H9 (cell line): ENCODE measurements at regions not wholly inside any gene's neighbourhood (a gene's known extent, or its start where the extent isn't known, plus 50 kb on each side); places are given as distances from the start of the nearest gene placed in this dataset.
"Not testable (repeated sequence)": the region's sequence is repeated elsewhere in the genome, so short reads cannot be mapped to it uniquely, and the experiment has no call there.

ENCODE experiments used
- DNase-seq: peaks from one replicate; pipeline ENCODE4 v3.0.0-alpha.2; 2017
- H2AFZ ChIP-seq: one replicate; pipeline ENCODE4 v1.6.1; 2013; ENCODE audit warnings: mild to moderate bottlenecking, low read length, control low read depth, moderate library complexity
- H2AK5ac ChIP-seq: 2 replicates; pipeline ENCODE4 v1.6.1; 2013; ENCODE audit warnings: low read length, control low read depth, mixed read lengths; ENCODE audit not compliant: insufficient read length
- H2BK120ac ChIP-seq: one replicate; pipeline ENCODE4 v1.6.1; 2013; ENCODE audit warnings: low read depth, mild to moderate bottlenecking, low read length, control low read depth, inconsistent platforms; ENCODE audit not compliant: poor library complexity, severe bottlenecking
- H2BK12ac ChIP-seq: 2 replicates; pipeline ENCODE4 v1.6.1; 2013; ENCODE audit warnings: low read length, control low read depth, mixed read lengths, low read depth; ENCODE audit not compliant: insufficient read length
- H2BK15ac ChIP-seq: 2 replicates; pipeline ENCODE4 v1.6.1; 2013; ENCODE audit warnings: low read depth, low read length, control low read depth
- H2BK20ac ChIP-seq: one replicate; pipeline ENCODE4 v1.6.1; 2013; ENCODE audit warnings: low read depth, mild to moderate bottlenecking, low read length, control low read depth, inconsistent platforms; ENCODE audit not compliant: poor library complexity, severe bottlenecking
- H2BK5ac ChIP-seq: 2 replicates; pipeline ENCODE4 v1.6.1; 2013; ENCODE audit warnings: low read length, control low read depth, mixed read lengths; ENCODE audit not compliant: insufficient read length
- H3K14ac ChIP-seq: 2 replicates; pipeline ENCODE4 v1.6.1; 2013; ENCODE audit warnings: low read length, control low read depth; ENCODE audit not compliant: insufficient read depth
- H3K18ac ChIP-seq: 2 replicates; pipeline ENCODE4 v1.6.1; 2013; ENCODE audit warnings: low read depth, mild to moderate bottlenecking, mixed read lengths, low read length, control low read depth; ENCODE audit not compliant: insufficient read length
- H3K23ac ChIP-seq: 2 replicates; pipeline ENCODE4 v1.6.1; 2013; ENCODE audit warnings: low read length, control low read depth, mixed read lengths, low read depth; ENCODE audit not compliant: insufficient read length
- H3K23me2 ChIP-seq: 2 replicates; pipeline ENCODE4 v1.6.1; 2013; ENCODE audit warnings: low read depth, mild to moderate bottlenecking, mixed read lengths, low read length, control low read depth; ENCODE audit not compliant: insufficient read length, poor library complexity, severe bottlenecking
- H3K27ac ChIP-seq: 2 replicates; pipeline ENCODE4 v1.5.1; 2013; ENCODE audit warnings: low read length, control low read depth, mixed read lengths, low read depth; ENCODE audit not compliant: insufficient read length
- H3K27me3 ChIP-seq: 2 replicates; pipeline ENCODE4 v1.6.1; 2013; ENCODE audit warnings: low read length, control low read depth, inconsistent platforms; ENCODE audit not compliant: insufficient read depth
- H3K4ac ChIP-seq: 2 replicates; pipeline ENCODE4 v1.6.1; 2013; ENCODE audit warnings: low read depth, mild to moderate bottlenecking, control low read depth, inconsistent platforms, low read length, moderate library complexity
- H3K4me1 ChIP-seq: 2 replicates; pipeline ENCODE4 v1.6.1; 2013; ENCODE audit warnings: low read length, control low read depth, inconsistent platforms; ENCODE audit not compliant: insufficient read depth
- H3K4me2 ChIP-seq: 2 replicates; pipeline ENCODE4 v1.6.1; 2013; ENCODE audit warnings: low read length, control low read depth, mixed read lengths; ENCODE audit not compliant: insufficient read length, insufficient read depth
- H3K56ac ChIP-seq: 2 replicates; pipeline ENCODE4 v1.6.1; 2013; ENCODE audit warnings: low read depth, mild to moderate bottlenecking, mixed read lengths, low read length, control low read depth; ENCODE audit not compliant: insufficient read length
- H3K79me1 ChIP-seq: 2 replicates; pipeline ENCODE4 v1.6.1; 2013; ENCODE audit warnings: low read depth, mild to moderate bottlenecking, moderate library complexity, low read length, control low read depth, inconsistent platforms; ENCODE audit not compliant: insufficient read depth, poor library complexity, severe bottlenecking
- H3K79me2 ChIP-seq: 2 replicates; pipeline ENCODE4 v1.6.1; 2013; ENCODE audit warnings: low read length, control low read depth, inconsistent platforms; ENCODE audit not compliant: insufficient read depth
- H3K9ac ChIP-seq: 2 replicates; pipeline ENCODE4 v1.6.1; 2013; ENCODE audit warnings: low read length, control low read depth, mixed read lengths; ENCODE audit not compliant: insufficient read length; ENCODE audit errors: extremely low read depth
- H3K9me3 ChIP-seq: one replicate; pipeline ENCODE4 v1.6.1; 2013; ENCODE audit warnings: low read depth, low read length, inconsistent platforms; ENCODE audit not compliant: control insufficient read depth
- H3T11ph ChIP-seq: one replicate; pipeline ENCODE4 v1.6.1; 2013; ENCODE audit warnings: mild to moderate bottlenecking, low read length, control low read depth, inconsistent platforms
- H4K20me1 ChIP-seq: one replicate; pipeline ENCODE4 v1.6.1; 2013; ENCODE audit not compliant: control insufficient read depth, insufficient read length, insufficient read depth
- H4K5ac ChIP-seq: 2 replicates; pipeline ENCODE4 v1.6.1; 2013; ENCODE audit warnings: low read depth, mild to moderate bottlenecking, mixed read lengths, low read length, control low read depth; ENCODE audit not compliant: insufficient read length
- H4K8ac ChIP-seq: replicated peaks from 2 replicates; pipeline ENCODE4 v1.6.1; 2013; ENCODE audit warnings: low read length, control low read depth, mixed read lengths, low read depth; ENCODE audit not compliant: insufficient read length
- H4K91ac ChIP-seq: 2 replicates; pipeline ENCODE4 v1.6.1; 2013; ENCODE audit warnings: low read depth, mild to moderate bottlenecking, moderate library complexity, mixed read lengths, low read length, control low read depth; ENCODE audit not compliant: insufficient read length
- H3K27ac Mint-ChIP-seq, 3 experiments: 2 replicates in 2 of 3; 3 replicates in 1 of 3; pipeline ENCODE4 v1.8.0; 2020 to 2021; ENCODE audit warnings: mixed read lengths in 3 of 3, mild to moderate bottlenecking in 1 of 3, moderate library complexity in 1 of 3
- H3K27me3 Mint-ChIP-seq: 2 replicates; pipeline ENCODE4 v1.8.0; 2021; ENCODE audit warnings: low read depth, mild to moderate bottlenecking, moderate library complexity, mixed read lengths
- H3K36me3 Mint-ChIP-seq, 3 experiments: 2 replicates in 2 of 3; 3 replicates in 1 of 3; pipeline ENCODE4 v1.8.0; 2020 to 2021; ENCODE audit warnings: low read depth in 3 of 3, mixed read lengths in 3 of 3; ENCODE audit not compliant: insufficient read depth in 1 of 3
- H3K4me1 Mint-ChIP-seq, 2 experiments: 2 replicates each; pipeline ENCODE4 v1.8.0; 2020; ENCODE audit warnings: mixed read lengths in 2 of 2
- H3K4me3 Mint-ChIP-seq, 2 experiments: 2 replicates in 1 of 2; 3 replicates in 1 of 2; pipeline ENCODE4 v1.8.0; 2020 to 2021; ENCODE audit warnings: mild to moderate bottlenecking in 2 of 2, mixed read lengths in 2 of 2, moderate library complexity in 1 of 2
- H3K9me3 Mint-ChIP-seq, 2 experiments: 2 replicates in 1 of 2; 3 replicates in 1 of 2; pipeline ENCODE4 v1.8.0; 2020; ENCODE audit warnings: mild to moderate bottlenecking in 2 of 2, mixed read lengths in 2 of 2, moderate library complexity in 1 of 2
- WGBS: extraction: QIAGEN DNeasy Blood & Tissue Kit; methylation state at CpG from one replicate; pipeline ENCODE4 v1.1.7; 2013; ENCODE audit warnings: missing lambda C conversion rate, low lambda C conversion rate, mixed read lengths; ENCODE audit not compliant: insufficient read length; ENCODE audit errors: extremely low coverage; 5-methylcytosine and 5-hydroxymethylcytosine counted together
- TF ChIP-seq, protein P1 (sequence below): fragments of 200-600 bp; sonication (generic); conservative IDR thresholded peaks from 3 replicates; pipeline ENCODE4 v1.8.0; 2021; ENCODE audit warnings: antibody characterized with exemption, mild to moderate bottlenecking

- no peak for DNase-seq
- H3K18ac ChIP-seq = no peak overlapping the region
- H4K8ac ChIP-seq = no peak overlapping the region
- Mint-ChIP-seq H3K4me3 (no peak overlapping the region), H3K27me3 (no peaks in the 10 kb centered on the region; the same call in 1 of the 2 replicates), H3K36me3 (peaks cover 0 to 15% (median 0%) of the 10 kb centered on the region in 3 experiments; a peak in 2 of 7 replicates), H3K4me1 (peaks cover 5 to 7% of the 10 kb centered on the region in 2 experiments), H3K27ac (no peak overlapping the region), H3K9me3 (peaks cover 13 to 18% of the 10 kb centered on the region in 2 experiments)
- H3K14ac ChIP-seq = no peak overlapping the region
- no peak overlapping the region for H3K23ac ChIP-seq
- no peaks in the 10 kb centered on the region for H4K20me1 ChIP-seq
- H3K9me3 ChIP-seq = no peaks in the 10 kb centered on the region
- H3T11ph ChIP-seq = no peak overlapping the region
- no peaks in the 10 kb centered on the region for H3K4me1 ChIP-seq
- no peak overlapping the region for H3K56ac ChIP-seq
- TF ChIP-seq, protein P1, sequence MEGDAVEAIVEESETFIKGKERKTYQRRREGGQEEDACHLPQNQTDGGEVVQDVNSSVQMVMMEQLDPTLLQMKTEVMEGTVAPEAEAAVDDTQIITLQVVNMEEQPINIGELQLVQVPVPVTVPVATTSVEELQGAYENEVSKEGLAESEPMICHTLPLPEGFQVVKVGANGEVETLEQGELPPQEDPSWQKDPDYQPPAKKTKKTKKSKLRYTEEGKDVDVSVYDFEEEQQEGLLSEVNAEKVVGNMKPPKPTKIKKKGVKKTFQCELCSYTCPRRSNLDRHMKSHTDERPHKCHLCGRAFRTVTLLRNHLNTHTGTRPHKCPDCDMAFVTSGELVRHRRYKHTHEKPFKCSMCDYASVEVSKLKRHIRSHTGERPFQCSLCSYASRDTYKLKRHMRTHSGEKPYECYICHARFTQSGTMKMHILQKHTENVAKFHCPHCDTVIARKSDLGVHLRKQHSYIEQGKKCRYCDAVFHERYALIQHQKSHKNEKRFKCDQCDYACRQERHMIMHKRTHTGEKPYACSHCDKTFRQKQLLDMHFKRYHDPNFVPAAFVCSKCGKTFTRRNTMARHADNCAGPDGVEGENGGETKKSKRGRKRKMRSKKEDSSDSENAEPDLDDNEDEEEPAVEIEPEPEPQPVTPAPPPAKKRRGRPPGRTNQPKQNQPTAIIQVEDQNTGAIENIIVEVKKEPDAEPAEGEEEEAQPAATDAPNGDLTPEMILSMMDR = no peak
- H4K91ac ChIP-seq = no peak overlapping the region
- no peak overlapping the region for H4K5ac ChIP-seq
- WGBS = no CpG with 5 or more reads among the region's 6 CpGs
- H3K27ac ChIP-seq = no peak overlapping the region
- no peak overlapping the region for H2BK5ac ChIP-seq
- no peak overlapping the region for H2BK12ac ChIP-seq
- H3K4me2 ChIP-seq = no peak overlapping the region
- no peaks in the 10 kb centered on the region for H3K27me3 ChIP-seq
- H3K9ac ChIP-seq = no peak overlapping the region
- H3K79me2 ChIP-seq = no peaks in the 10 kb centered on the region
- H2AFZ ChIP-seq = no peak overlapping the region
- H2AK5ac ChIP-seq = no peak overlapping the region
- no peaks in the 10 kb centered on the region for H3K79me1 ChIP-seq
- no peaks in the 10 kb centered on the region for H3K23me2 ChIP-seq
- no peak overlapping the region for H2BK20ac ChIP-seq
- no peak overlapping the region for H2BK120ac ChIP-seq
- no peak overlapping the region for H2BK15ac ChIP-seq
- H3K4ac ChIP-seq = no peak overlapping the region
Observed at GRCh38 chr15:58378241-58379085, 53.3 kb upstream of the LIPC start.

- H4K20me1 ChIP-seq, H3K27ac Mint-ChIP-seq, H3T11ph ChIP-seq, H2BK20ac ChIP-seq, H3K27ac ChIP-seq, H3K18ac ChIP-seq, H4K5ac ChIP-seq, H2BK5ac ChIP-seq, H2AFZ ChIP-seq, H3K27me3 ChIP-seq, H3K27me3 Mint-ChIP-seq, H2BK12ac ChIP-seq, H2BK120ac ChIP-seq, H3K79me1 ChIP-seq, H3K79me2 ChIP-seq, H3K56ac ChIP-seq, H3K4me2 ChIP-seq, H3K9ac ChIP-seq, H3K9me3 ChIP-seq, H3K23ac ChIP-seq, H2BK15ac ChIP-seq, H2AK5ac ChIP-seq, H3K4ac ChIP-seq, DNase-seq, H3K14ac ChIP-seq, H3K4me3 Mint-ChIP-seq, H3K23me2 ChIP-seq, H4K91ac ChIP-seq, H3K4me1 ChIP-seq, H4K8ac ChIP-seq: not testable (repeated sequence)
- Mint-ChIP-seq H3K4me1 (peaks cover 12 to 14% of the 10 kb centered on the region in 2 experiments), H3K9me3 (peaks cover 8 to 12% of the 10 kb centered on the region in 2 experiments; a peak in 4 of 5 replicates), H3K36me3 (peaks cover 0 to 15% (median 0%) of the 10 kb centered on the region in 3 experiments; a peak in 2 of 7 replicates)
Observed at GRCh38 chr15:58379454-58379853, 52.3 kb upstream of the LIPC start.
